ENCODE measurements at regions not wholly inside any gene's neighbourhood (a gene's known extent, or its start where the extent isn't known, plus 50 kb on each side); places are given as distances from the start of the nearest gene placed in this dataset.

DNA sequence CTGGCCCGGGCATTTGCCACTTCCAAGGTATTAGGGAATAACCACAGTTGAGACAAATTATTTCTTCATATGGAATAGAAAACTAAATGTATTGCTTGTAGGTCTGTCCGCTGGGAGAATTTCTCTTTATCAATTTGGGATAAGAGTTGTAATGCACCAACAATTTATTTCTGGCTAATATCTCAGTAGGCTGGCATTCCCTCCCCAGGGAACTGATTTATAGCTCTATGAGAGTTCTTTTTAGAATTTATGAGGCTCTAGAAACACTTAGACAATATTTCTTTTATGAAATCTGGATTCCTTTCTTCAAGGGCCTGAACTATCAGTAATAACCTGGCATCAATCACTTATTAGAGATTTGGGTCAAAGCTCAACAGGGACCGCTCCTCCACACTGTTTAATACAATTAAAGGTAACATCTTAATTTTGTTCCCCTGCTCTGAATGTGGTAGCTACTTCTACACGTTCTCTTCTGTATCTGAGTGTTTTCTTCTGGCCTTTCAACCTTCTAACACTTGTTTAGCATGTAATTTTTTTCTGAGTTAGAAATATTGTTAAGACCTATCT is 857.4 kb upstream of the PRR20A start:
- DNase-seq, result no peak
- 59 to 78% methylated on average over 4 of the region's 4 CpGs for WGBS, 2 donors
- no peak overlapping the region for H3K27ac ChIP-seq (ENCODE audit: low read depth in 1 of 2, low read length in 1 of 2)
- no peaks in the 10 kb centered on the region for H3K36me3 ChIP-seq (ENCODE audit: control insufficient read depth in 4 of 4, insufficient read depth in 4 of 4, low read length in 4 of 4)
- no peaks in the 10 kb centered on the region for H3K27me3 ChIP-seq (ENCODE audit: control insufficient read depth in 3 of 3, insufficient read depth in 3 of 3, low read length in 2 of 3)
- TF ChIP-seq, protein P1, sequence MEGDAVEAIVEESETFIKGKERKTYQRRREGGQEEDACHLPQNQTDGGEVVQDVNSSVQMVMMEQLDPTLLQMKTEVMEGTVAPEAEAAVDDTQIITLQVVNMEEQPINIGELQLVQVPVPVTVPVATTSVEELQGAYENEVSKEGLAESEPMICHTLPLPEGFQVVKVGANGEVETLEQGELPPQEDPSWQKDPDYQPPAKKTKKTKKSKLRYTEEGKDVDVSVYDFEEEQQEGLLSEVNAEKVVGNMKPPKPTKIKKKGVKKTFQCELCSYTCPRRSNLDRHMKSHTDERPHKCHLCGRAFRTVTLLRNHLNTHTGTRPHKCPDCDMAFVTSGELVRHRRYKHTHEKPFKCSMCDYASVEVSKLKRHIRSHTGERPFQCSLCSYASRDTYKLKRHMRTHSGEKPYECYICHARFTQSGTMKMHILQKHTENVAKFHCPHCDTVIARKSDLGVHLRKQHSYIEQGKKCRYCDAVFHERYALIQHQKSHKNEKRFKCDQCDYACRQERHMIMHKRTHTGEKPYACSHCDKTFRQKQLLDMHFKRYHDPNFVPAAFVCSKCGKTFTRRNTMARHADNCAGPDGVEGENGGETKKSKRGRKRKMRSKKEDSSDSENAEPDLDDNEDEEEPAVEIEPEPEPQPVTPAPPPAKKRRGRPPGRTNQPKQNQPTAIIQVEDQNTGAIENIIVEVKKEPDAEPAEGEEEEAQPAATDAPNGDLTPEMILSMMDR (IDR thresholded peaks at IDR 0.05; ENCODE audit: control extremely low read depth, extremely low read depth), result no peak
- H3K4me1 ChIP-seq (ENCODE audit: control insufficient read depth in 5 of 5, insufficient read depth in 5 of 5, low read length in 5 of 5), result no peaks in the 10 kb centered on the region
- no peaks in the 10 kb centered on the region for H3K9me3 ChIP-seq (ENCODE audit: control insufficient read depth in 4 of 4, insufficient read depth in 3 of 4, low read length in 3 of 4)
- no peak for ATAC-seq (ENCODE audit: insufficient read depth, low FRiP score)
- no peak overlapping the region for H3K9ac ChIP-seq (ENCODE audit: insufficient read depth in 1 of 2, low read length in 2 of 2)
- no peak overlapping the region for H3K4me3 ChIP-seq

DNA sequence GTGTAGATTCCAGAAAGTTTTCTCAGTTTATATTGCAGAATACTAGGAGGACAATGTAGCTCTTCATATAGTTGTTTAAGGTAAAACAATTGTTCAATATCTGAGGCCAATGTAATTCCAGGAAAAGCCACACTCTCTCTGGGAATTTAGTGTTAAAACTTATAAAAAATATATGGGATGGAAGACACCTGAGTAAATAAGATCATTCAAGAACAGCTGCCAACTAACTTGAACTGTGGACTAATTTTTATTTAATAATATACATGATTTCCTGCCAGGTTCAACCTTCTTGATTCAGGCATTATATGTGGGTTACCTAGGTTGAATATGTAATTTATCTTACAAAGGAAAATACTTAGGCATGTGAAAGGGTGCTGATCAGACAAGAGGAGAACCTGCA is 841.1 kb upstream of the PRR20A start:
- Histone ChIP-seq H3K27me3 (ENCODE audit: control insufficient read depth in 3 of 3, insufficient read depth in 3 of 3, low read length in 2 of 3) (no peaks in the 10 kb centered on the region), H3K4me1 (ENCODE audit: control insufficient read depth in 5 of 5, insufficient read depth in 5 of 5, low read length in 5 of 5) (no peaks in the 10 kb centered on the region), H3K36me3 (ENCODE audit: control insufficient read depth in 4 of 4, insufficient read depth in 4 of 4, low read length in 4 of 4) (no peaks in the 10 kb centered on the region), H3K27ac (ENCODE audit: low read depth in 1 of 2, low read length in 1 of 2) (no peak overlapping the region), H3K9me3 (ENCODE audit: control insufficient read depth in 4 of 4, insufficient read depth in 3 of 4, low read length in 3 of 4) (no peaks in the 10 kb centered on the region), H3K4me3 (no peak overlapping the region), H3K9ac (ENCODE audit: insufficient read depth in 1 of 2, low read length in 2 of 2) (no peak overlapping the region)
- ATAC-seq (ENCODE audit: insufficient read depth, low FRiP score) (no peak), DNase-seq (no peak)
- TF ChIP-seq, protein P1 (IDR thresholded peaks at IDR 0.05; ENCODE audit: control extremely low read depth, extremely low read depth), result no peak

DNA sequence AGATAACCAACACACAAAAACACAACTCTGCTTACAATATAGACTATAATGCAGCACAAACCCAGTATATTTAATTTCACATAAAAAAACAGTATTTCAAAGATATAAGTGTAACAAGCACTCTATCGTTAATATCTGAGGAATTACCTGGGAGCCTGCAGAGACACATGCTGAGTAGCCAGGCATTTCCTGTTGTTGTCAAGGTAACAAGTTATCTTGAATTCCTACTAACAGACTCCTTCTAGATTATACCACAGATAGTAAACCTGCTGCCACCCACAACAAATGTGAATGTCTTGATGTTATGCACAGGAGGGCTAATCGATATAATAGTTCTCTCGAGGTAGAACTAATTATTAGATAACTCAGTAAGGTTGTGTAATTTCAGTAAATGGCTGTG is 826.0 kb upstream of the PRR20A start:
- ATAC-seq (ENCODE audit: insufficient read depth, low FRiP score) (no peak), DNase-seq (no peak)
- no peak overlapping the region for H3K9ac ChIP-seq (ENCODE audit: insufficient read depth in 1 of 2, low read length in 2 of 2)
- no peaks in the 10 kb centered on the region for H3K36me3 ChIP-seq (ENCODE audit: control insufficient read depth in 4 of 4, insufficient read depth in 4 of 4, low read length in 4 of 4)
- TF ChIP-seq, protein P1 (IDR thresholded peaks at IDR 0.05; ENCODE audit: control extremely low read depth, extremely low read depth), result no peak
- WGBS, 2 donors, result 49 to 54% methylated on average over 3 of the region's 3 CpGs
- H3K4me1 ChIP-seq (ENCODE audit: control insufficient read depth in 5 of 5, insufficient read depth in 5 of 5, low read length in 5 of 5), result no peaks in the 10 kb centered on the region
- H3K4me3 ChIP-seq, result no peak overlapping the region
- no peak overlapping the region for H3K27ac ChIP-seq (ENCODE audit: low read depth in 1 of 2, low read length in 1 of 2)
- H3K27me3 ChIP-seq (ENCODE audit: control insufficient read depth in 3 of 3, insufficient read depth in 3 of 3, low read length in 2 of 3), result no peaks in the 10 kb centered on the region
- H3K9me3 ChIP-seq (ENCODE audit: control insufficient read depth in 4 of 4, insufficient read depth in 3 of 4, low read length in 3 of 4), result no peaks in the 10 kb centered on the region

DNA sequence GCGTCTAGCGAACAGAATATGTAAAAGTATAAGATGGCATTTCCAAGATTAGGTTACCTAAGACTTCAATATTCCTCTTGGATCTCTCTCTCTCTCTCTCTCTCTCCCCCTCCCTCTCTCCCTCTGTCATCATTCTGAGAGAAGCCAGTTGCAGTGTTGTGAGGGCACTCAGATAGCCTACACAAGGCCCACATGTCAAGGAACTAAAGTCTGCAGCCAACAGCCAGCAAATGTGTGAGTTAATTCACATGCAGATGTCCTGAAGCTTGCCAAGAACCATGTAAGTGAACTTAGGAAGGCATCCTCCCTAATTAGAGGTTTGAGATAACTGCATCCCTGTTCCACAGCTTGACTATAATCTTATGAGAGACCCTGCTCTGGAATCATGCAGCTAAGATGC is 822.9 kb upstream of the PRR20A start:
- Histone ChIP-seq H3K9me3 (ENCODE audit: control insufficient read depth in 4 of 4, insufficient read depth in 3 of 4, low read length in 3 of 4) (no peaks in the 10 kb centered on the region), H3K36me3 (ENCODE audit: control insufficient read depth in 4 of 4, insufficient read depth in 4 of 4, low read length in 4 of 4) (no peaks in the 10 kb centered on the region), H3K9ac (ENCODE audit: insufficient read depth in 1 of 2, low read length in 2 of 2) (no peak overlapping the region), H3K4me3 (no peak overlapping the region), H3K27me3 (ENCODE audit: control insufficient read depth in 3 of 3, insufficient read depth in 3 of 3, low read length in 2 of 3) (no peaks in the 10 kb centered on the region), H3K4me1 (ENCODE audit: control insufficient read depth in 5 of 5, insufficient read depth in 5 of 5, low read length in 5 of 5) (no peaks in the 10 kb centered on the region), H3K27ac (ENCODE audit: low read depth in 1 of 2, low read length in 1 of 2) (no peak overlapping the region)
- WGBS, 2 donors, result 94 to 97% methylated on average over 2 of the region's 2 CpGs
- ATAC-seq (ENCODE audit: insufficient read depth, low FRiP score) (no peak), DNase-seq (no peak)
- TF ChIP-seq, protein P1 (IDR thresholded peaks at IDR 0.05; ENCODE audit: control extremely low read depth, extremely low read depth), result no peak

Data from lung (tissue), 11 donors.